Ovary (tissue), 7 donors: ENCODE measurements at regions not wholly inside any gene's neighbourhood (a gene's known extent, or its start where the extent isn't known, plus 50 kb on each side); places are given as distances from the start of the nearest gene placed in this dataset.

Experiments
- DNase-seq, 5 donors: peaks; one replicate each; pipeline ENCODE4 v3.0.0-alpha.2; 2019 to 2020
- H3K27ac ChIP-seq, 2 donors: fragments of 200-600 bp; one replicate each; pipeline versions ENCODE4 v1.5.1 to v1.8.0; 2019 to 2022
- H3K27me3 ChIP-seq: fragments of 200-600 bp; one replicate; pipeline ENCODE4 v1.8.0; 2022
- H3K36me3 ChIP-seq: fragments of 200-600 bp; sonication (generic); one replicate; pipeline ENCODE4 v1.5.1; 2019
- H3K4me1 ChIP-seq: one replicate; pipeline ENCODE4 v1.8.1; 2013; ENCODE audit warnings: mild to moderate bottlenecking, moderate library complexity; ENCODE audit not compliant: insufficient read depth
- H3K4me3 ChIP-seq: fragments of 200-600 bp; sonication (generic); one replicate; pipeline ENCODE4 v1.5.1; 2017
- H3K9me3 ChIP-seq, 2 donors: fragments of 200-600 bp in 1 of 2; sonication (generic) in 1 of 2; one replicate each; pipeline versions ENCODE4 v1.5.1 to v1.8.1; 2013 to 2019; ENCODE audit warnings: mild to moderate bottlenecking in 1 of 2, moderate library complexity in 1 of 2
- CTCF ChIP-seq, 3 donors: fragments of 450-650 bp in 2 of 3; fragments of 200-600 bp in 1 of 3; IDR thresholded peaks; one replicate each; pipeline versions ENCODE4 v1.5.1 to v1.8.0; 2016 to 2022; ENCODE audit warnings: antibody characterized with exemption in 3 of 3, mild to moderate bottlenecking in 1 of 3
- EP300 ChIP-seq: sonication (generic); formaldehyde crosslinking; IDR thresholded peaks from one replicate; pipeline ENCODE4 v1.6.1; 2017; ENCODE audit warnings: antibody characterized with exemption
- POLR2A ChIP-seq: fragments of 450-650 bp; IDR thresholded peaks from one replicate; pipeline ENCODE4 v1.6.1; 2017; ENCODE audit warnings: antibody characterized with exemption, mild to moderate bottlenecking, moderate library complexity
- WGBS, 3 donors: extraction: QIAGEN DNeasy Blood & Tissue Kit in 1 of 3; methylation state at CpG; one replicate each; pipeline versions ENCODE4 v1.1.5 to v1.1.7; 2013 to 2017; 5-methylcytosine and 5-hydroxymethylcytosine counted together
- intact Hi-C, 4 donors: fragments of 100-400 bp; cut with DNase I; formaldehyde crosslinking; loops; one replicate each; pipeline versions ENCODE4 v1.11.0 to v1.15.1; 2022 to 2023
- donor health status: DM: no; HTN: no; CAD: no; lungs with moderate emphysema.
- donor health status: DM: no; HTN: no; CAD: no.
- donor health status: Bipolar disorder and iron deficiency.
- donor health status: DM: no; HTN: no; CAD: no.
- donor health status: DM: yes; HTN: yes; CAD: no.

- H3K4me1 ChIP-seq: no peaks in the 10 kb centered on the region
- H3K27me3 ChIP-seq: no peaks in the 10 kb centered on the region
- intact Hi-C loops: no loop called here
- no peak overlapping the region for H3K27ac ChIP-seq
- 84 to 90% (median 85%) methylated on average over 3 of the region's 3 CpGs for WGBS, 3 donors
- no peaks in the 10 kb centered on the region for H3K9me3 ChIP-seq
- H3K36me3 ChIP-seq: no peaks in the 10 kb centered on the region
- DNase-seq: no peak
- TF ChIP-seq CTCF (IDR thresholded peaks at IDR 0.05) (no peak), EP300 (no peak), POLR2A (no peak)
- H3K4me3 ChIP-seq: no peak overlapping the region
These were observed 607.2 kb upstream of the WWC1 start for GRCh38 chr5:167684251-167684650.

- no peaks in the 10 kb centered on the region for H3K4me1 ChIP-seq
- no peaks in the 10 kb centered on the region for H3K27me3 ChIP-seq
- 80 to 86% (median 84%) methylated on average over 8 of the region's 8 CpGs for WGBS, 3 donors
- no peak for DNase-seq
- TF ChIP-seq POLR2A (no peak), CTCF (IDR thresholded peaks at IDR 0.05) (no peak), EP300 (no peak)
- no peak overlapping the region for H3K27ac ChIP-seq
- no peaks in the 10 kb centered on the region for H3K36me3 ChIP-seq
- H3K4me3 ChIP-seq: no peak overlapping the region
- no peaks in the 10 kb centered on the region for H3K9me3 ChIP-seq
- intact Hi-C loops: no loop called here
These were observed 602.9 kb upstream of the WWC1 start for GRCh38 chr5:167688341-167689130.

GRCh38 chr5:167694325-167695147 is 596.9 kb upstream of the WWC1 start:
- Histone ChIP-seq H3K27ac (no peak overlapping the region), H3K4me3 (no peak overlapping the region), H3K4me1 (no peaks in the 10 kb centered on the region), H3K36me3 (no peaks in the 10 kb centered on the region), H3K9me3 (no peaks in the 10 kb centered on the region), H3K27me3 (no peaks in the 10 kb centered on the region)
- intact Hi-C loops: no loop called here
- DNase-seq: no peak
- no peak for TF ChIP-seq CTCF (IDR thresholded peaks at IDR 0.05)
- TF ChIP-seq EP300: no peak
- no peak for TF ChIP-seq POLR2A
- 83 to 91% (median 86%) methylated on average over 5 of the region's 5 CpGs for WGBS, 3 donors

DNA sequence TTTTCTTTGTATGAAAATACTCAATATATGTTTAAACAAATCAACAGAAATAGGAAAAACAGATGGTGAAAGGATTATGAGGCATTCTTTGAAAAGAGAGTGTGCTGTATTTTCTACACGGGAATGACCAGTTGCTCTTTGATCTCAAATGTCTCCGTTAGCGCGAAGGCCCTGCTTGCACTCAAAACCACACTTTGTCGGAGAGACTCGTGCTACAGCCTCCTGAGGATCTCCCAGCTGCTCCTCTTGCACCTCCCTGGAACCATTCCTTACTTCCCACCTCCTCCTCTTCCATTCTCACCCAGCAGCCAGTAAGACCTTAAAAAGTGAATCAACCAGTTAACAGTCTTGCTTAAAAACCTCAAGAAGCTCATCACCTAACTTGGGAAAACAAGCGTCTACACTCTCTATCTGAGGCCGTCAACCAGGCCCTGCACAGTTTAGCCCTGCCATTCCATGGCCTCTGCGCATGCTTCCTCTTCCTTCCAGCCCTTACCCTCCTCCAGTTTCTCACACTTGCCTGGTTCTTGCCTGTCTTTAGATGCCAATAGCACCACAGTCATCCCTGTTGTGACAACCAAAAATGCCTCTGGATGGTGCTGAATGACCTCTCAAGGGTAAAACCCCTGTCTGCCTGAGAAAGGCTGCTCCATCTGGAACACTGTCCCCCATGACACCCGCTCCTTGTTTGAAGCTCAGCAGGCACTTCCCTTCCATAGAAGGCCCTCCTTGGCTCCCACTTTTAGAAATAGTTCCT is 594.7 kb upstream of the WWC1 start:
- TF ChIP-seq POLR2A (no peak), EP300 (no peak), CTCF (IDR thresholded peaks at IDR 0.05) (no peak)
- no peaks in the 10 kb centered on the region for H3K36me3 ChIP-seq
- H3K4me3 ChIP-seq: no peak overlapping the region
- H3K27ac ChIP-seq: no peak overlapping the region
- no peak for DNase-seq
- no peaks in the 10 kb centered on the region for H3K9me3 ChIP-seq
- no peaks in the 10 kb centered on the region for H3K27me3 ChIP-seq
- no peaks in the 10 kb centered on the region for H3K4me1 ChIP-seq
- intact Hi-C loops: no loop called here
- 83 to 91% (median 89%) methylated on average over 10 of the region's 10 CpGs for WGBS, 3 donors
